ENCODE measurements at regions not wholly inside any gene's neighbourhood (a gene's known extent, or its start where the extent isn't known, plus 50 kb on each side); places are given as distances from the start of the nearest gene placed in this dataset.

DNA sequence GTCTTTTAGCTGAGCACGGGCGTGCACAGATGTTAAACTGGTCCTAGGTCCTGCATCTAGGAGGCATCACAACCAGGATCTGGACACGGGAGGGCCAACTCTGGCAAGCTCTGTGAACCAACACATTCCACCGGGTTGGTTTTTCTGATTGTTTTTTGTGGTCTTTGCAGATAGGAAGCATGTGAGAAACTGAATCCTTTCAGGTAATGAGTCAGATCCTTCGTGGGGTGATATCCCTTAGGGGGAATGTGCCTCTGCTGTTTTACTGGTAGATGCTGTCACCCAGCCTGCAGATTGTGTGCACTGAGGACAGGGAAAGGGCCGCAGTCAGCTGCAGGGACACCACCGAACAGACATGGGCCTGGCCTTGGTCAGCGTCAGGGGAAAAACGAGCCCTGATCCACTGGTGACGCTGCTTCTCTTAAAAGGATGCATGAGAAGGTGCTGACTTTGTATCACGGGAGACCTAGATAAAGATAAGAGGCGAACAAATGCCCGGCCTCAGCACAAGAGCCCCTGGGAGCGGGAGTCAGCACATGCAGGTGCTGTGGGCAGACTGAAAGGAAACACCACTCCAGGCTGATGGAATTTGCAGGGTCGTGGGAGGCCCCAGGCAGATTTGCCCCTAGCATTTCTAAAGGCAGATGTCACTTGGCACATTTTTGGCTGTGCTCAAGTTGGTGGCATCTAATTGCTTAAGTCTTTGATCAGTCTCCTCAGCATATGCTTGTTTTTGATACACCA lies 51.1 kb downstream of the DOP1B start:
- 0 out of 2 replicates have a peak, but pooled peaks cover 3% of the 10 kb centered on the region for H3K4me1 ChIP-seq (ENCODE audit: control insufficient read depth, insufficient read depth, low read length)
- no peaks in the 10 kb centered on the region for H3K9me3 ChIP-seq (ENCODE audit: control insufficient read depth, insufficient read depth, low read length)
- WGBS (ENCODE audit: insufficient coverage, insufficient read length) = no CpG with 5 or more reads among the region's 15 CpGs
- no peaks in the 10 kb centered on the region for H3K36me3 ChIP-seq (ENCODE audit: control insufficient read depth, insufficient read depth, low read length)
- H3K27ac ChIP-seq (ENCODE audit: low read length) = no peak overlapping the region
- no peak for DNase-seq (ENCODE audit: low read depth, low spot score)
- no peaks in the 10 kb centered on the region for H3K27me3 ChIP-seq (ENCODE audit: control insufficient read depth, insufficient read depth, low read length)
- no peak overlapping the region for H3K4me3 ChIP-seq (ENCODE audit: low read length)

DNA sequence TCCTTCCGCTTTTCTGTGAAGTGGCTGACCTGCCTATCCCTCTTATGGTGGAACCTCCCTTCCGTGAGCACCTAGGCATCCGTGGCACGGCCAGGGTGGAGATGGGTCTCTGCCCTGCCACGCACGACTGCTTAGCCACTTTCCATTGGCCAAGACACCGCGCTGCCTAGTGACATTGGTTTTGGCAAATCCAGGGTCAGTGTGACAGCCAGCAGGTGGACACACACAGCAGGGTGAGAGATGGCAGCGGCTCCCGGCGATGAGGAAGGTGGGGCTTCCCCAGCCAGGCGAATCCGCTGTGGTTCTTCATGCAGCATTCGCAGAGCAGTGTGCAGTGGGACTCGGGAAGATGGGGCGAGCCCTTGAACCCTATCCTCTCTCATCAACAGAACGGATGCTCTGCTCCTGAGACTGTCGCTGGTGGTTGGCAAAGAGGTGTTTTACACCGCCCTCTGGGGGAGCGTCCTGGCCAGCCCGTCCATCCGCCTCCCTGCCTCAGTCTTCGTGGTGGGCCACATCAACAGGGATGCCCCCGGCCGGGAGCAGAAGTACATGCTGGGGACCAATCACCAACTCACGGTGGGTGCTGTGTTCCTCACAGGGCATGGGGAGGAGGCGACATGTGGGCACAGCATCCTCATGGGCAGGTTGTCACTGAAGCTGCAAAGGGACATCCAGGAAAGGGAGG lies 51.8 kb downstream of the DOP1B start:
- Histone ChIP-seq H3K36me3 (ENCODE audit: control insufficient read depth, insufficient read depth, low read length) (no peaks in the 10 kb centered on the region), H3K27me3 (ENCODE audit: control insufficient read depth, insufficient read depth, low read length) (no peaks in the 10 kb centered on the region), H3K9me3 (ENCODE audit: control insufficient read depth, insufficient read depth, low read length) (no peaks in the 10 kb centered on the region), H3K4me3 (ENCODE audit: low read length) (no peak overlapping the region), H3K4me1 (ENCODE audit: control insufficient read depth, insufficient read depth, low read length) (0 out of 2 replicates have a peak, but pooled peaks cover 3% of the 10 kb centered on the region), H3K27ac (ENCODE audit: low read length) (no peak overlapping the region)
- no CpG with 5 or more reads among the region's 27 CpGs for WGBS (ENCODE audit: insufficient coverage, insufficient read length)
- DNase-seq (ENCODE audit: low read depth, low spot score) = no peak

- Histone ChIP-seq H3K36me3 (ENCODE audit: control insufficient read depth, insufficient read depth, low read length) (no peaks in the 10 kb centered on the region), H3K9me3 (ENCODE audit: control insufficient read depth, insufficient read depth, low read length) (no peaks in the 10 kb centered on the region), H3K27me3 (ENCODE audit: control insufficient read depth, insufficient read depth, low read length) (no peaks in the 10 kb centered on the region), H3K4me1 (ENCODE audit: control insufficient read depth, insufficient read depth, low read length) (0 out of 2 replicates have a peak, but pooled peaks cover 3% of the 10 kb centered on the region), H3K27ac (ENCODE audit: low read length) (no peak overlapping the region), H3K4me3 (ENCODE audit: low read length) (no peak overlapping the region)
- DNase-seq (ENCODE audit: low read depth, low spot score) = peak; percentile 64
- no CpG with 5 or more reads among the region's 11 CpGs for WGBS (ENCODE audit: insufficient coverage, insufficient read length)
Measured at GRCh38 chr21:36209626-36210171, 53.1 kb downstream of the DOP1B start.

GRCh38 chr21:36210779-36211659 lies 54.4 kb downstream of the DOP1B start:
- H3K4me3 ChIP-seq (ENCODE audit: low read length) = no peak overlapping the region
- no peak overlapping the region for H3K27ac ChIP-seq (ENCODE audit: low read length)
- DNase-seq (ENCODE audit: low read depth, low spot score) = no peak
- H3K4me1 ChIP-seq (ENCODE audit: control insufficient read depth, insufficient read depth, low read length) = 0 out of 2 replicates have a peak, but pooled peaks cover 3% of the 10 kb centered on the region
- no peaks in the 10 kb centered on the region for H3K9me3 ChIP-seq (ENCODE audit: control insufficient read depth, insufficient read depth, low read length)
- H3K36me3 ChIP-seq (ENCODE audit: control insufficient read depth, insufficient read depth, low read length) = no peaks in the 10 kb centered on the region
- WGBS (ENCODE audit: insufficient coverage, insufficient read length) = no CpG with 5 or more reads among the region's 21 CpGs
- H3K27me3 ChIP-seq (ENCODE audit: control insufficient read depth, insufficient read depth, low read length) = no peaks in the 10 kb centered on the region

DNA sequence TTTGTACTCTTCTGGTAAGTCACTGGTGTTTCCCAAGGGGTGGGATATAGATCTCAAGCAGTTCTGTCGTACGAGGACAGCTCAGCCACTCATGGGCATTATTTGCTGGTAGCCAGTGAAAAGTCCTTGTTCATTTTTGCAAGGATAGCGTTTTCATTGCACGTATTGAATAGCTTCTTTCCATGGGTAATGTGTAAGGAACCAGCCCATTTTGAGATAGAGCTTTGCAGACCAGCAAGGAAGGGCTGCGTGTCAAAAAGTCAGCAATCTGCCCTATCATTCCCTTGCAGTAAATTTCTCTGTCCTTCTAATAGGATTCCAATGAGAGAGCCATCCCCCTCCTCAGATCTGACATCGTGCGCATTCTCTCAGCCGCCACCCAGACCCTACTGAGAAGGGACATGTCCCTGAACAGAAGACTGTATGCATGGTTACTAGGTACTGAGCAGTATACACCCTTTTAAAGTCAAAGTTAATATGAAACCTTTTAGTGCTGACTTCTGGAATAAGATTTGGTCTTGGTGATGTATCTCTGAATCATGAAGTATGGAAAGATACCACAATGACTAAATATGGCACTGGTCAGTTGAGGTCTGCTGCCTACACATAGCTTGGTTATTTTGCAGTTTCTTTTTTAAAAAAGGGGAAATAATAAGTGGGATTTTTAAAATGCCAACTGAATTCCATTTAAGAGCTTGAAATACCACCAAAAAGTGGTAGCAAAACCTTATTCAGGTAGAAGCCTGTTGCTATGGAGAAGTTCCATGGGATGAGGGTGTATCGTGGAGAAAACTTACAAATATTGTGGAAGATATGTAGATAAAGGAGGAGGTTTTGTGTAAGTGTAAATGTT lies 55.3 kb downstream of the DOP1B start:
- no peak for DNase-seq (ENCODE audit: low read depth, low spot score)
- Histone ChIP-seq H3K4me3 (ENCODE audit: low read length) (no peak overlapping the region), H3K4me1 (ENCODE audit: control insufficient read depth, insufficient read depth, low read length) (0 out of 2 replicates have a peak, but pooled peaks cover 3% of the 10 kb centered on the region), H3K9me3 (ENCODE audit: control insufficient read depth, insufficient read depth, low read length) (no peaks in the 10 kb centered on the region), H3K27ac (ENCODE audit: low read length) (no peak overlapping the region), H3K36me3 (ENCODE audit: control insufficient read depth, insufficient read depth, low read length) (no peaks in the 10 kb centered on the region), H3K27me3 (ENCODE audit: control insufficient read depth, insufficient read depth, low read length) (no peaks in the 10 kb centered on the region)
- WGBS (ENCODE audit: insufficient coverage, insufficient read length) = 100% methylated on average over 1 of the region's 9 CpGs

- Histone ChIP-seq H3K27ac (ENCODE audit: low read length) (no peak overlapping the region), H3K4me3 (ENCODE audit: low read length) (no peak overlapping the region), H3K27me3 (ENCODE audit: control insufficient read depth, insufficient read depth, low read length) (no peaks in the 10 kb centered on the region), H3K36me3 (ENCODE audit: control insufficient read depth, insufficient read depth, low read length) (no peaks in the 10 kb centered on the region), H3K9me3 (ENCODE audit: control insufficient read depth, insufficient read depth, low read length) (no peaks in the 10 kb centered on the region), H3K4me1 (ENCODE audit: control insufficient read depth, insufficient read depth, low read length) (0 out of 2 replicates have a peak, but pooled peaks cover 3% of the 10 kb centered on the region)
- DNase-seq (ENCODE audit: low read depth, low spot score) = no peak
- WGBS (ENCODE audit: insufficient coverage, insufficient read length) = 100% methylated on average over 1 of the region's 5 CpGs
Measured at GRCh38 chr21:36212513-36212780, 55.8 kb downstream of the DOP1B start.

- Histone ChIP-seq H3K9me3 (ENCODE audit: control insufficient read depth, insufficient read depth, low read length) (no peaks in the 10 kb centered on the region), H3K27ac (ENCODE audit: low read length) (no peak overlapping the region), H3K27me3 (ENCODE audit: control insufficient read depth, insufficient read depth, low read length) (no peaks in the 10 kb centered on the region), H3K4me3 (ENCODE audit: low read length) (no peak overlapping the region), H3K4me1 (ENCODE audit: control insufficient read depth, insufficient read depth, low read length) (0 out of 2 replicates have a peak, but pooled peaks cover 3% of the 10 kb centered on the region), H3K36me3 (ENCODE audit: control insufficient read depth, insufficient read depth, low read length) (no peaks in the 10 kb centered on the region)
- no peak for DNase-seq (ENCODE audit: low read depth, low spot score)
- WGBS (ENCODE audit: insufficient coverage, insufficient read length) = no CpG with 5 or more reads among the region's 3 CpGs
Measured at GRCh38 chr21:36214561-36214960, 57.9 kb downstream of the DOP1B start.

DNA sequence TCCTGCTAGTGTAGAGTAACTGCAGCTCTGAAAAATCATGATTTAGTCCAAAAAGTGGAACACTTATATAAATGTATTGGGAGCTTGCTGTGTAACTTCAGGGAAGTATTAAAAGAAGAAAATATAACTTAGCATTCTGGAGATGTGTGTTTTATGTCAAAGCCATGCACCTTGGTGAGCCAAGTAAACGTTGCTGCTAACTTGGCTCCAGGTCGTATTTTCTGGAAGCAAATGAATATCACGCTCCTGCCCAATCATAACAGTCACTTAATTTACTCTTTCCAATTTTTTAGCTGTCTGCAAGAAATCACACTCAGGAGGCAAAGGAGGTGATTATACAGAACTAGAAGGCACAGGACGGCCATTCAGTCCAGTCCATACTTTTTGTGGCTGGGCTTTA lies 61.1 kb downstream of the DOP1B start:
- Histone ChIP-seq H3K9me3 (ENCODE audit: control insufficient read depth, insufficient read depth, low read length) (no peaks in the 10 kb centered on the region), H3K4me1 (ENCODE audit: control insufficient read depth, insufficient read depth, low read length) (no peaks in the 10 kb centered on the region), H3K27me3 (ENCODE audit: control insufficient read depth, insufficient read depth, low read length) (no peaks in the 10 kb centered on the region), H3K4me3 (ENCODE audit: low read length) (no peak overlapping the region), H3K27ac (ENCODE audit: low read length) (no peak overlapping the region), H3K36me3 (ENCODE audit: control insufficient read depth, insufficient read depth, low read length) (no peaks in the 10 kb centered on the region)
- no peak for DNase-seq (ENCODE audit: low read depth, low spot score)
- no CpG with 5 or more reads among the region's 4 CpGs for WGBS (ENCODE audit: insufficient coverage, insufficient read length)

- H3K27me3 ChIP-seq (ENCODE audit: control insufficient read depth, insufficient read depth, low read length) = no peaks in the 10 kb centered on the region
- no peak for DNase-seq (ENCODE audit: low read depth, low spot score)
- WGBS (ENCODE audit: insufficient coverage, insufficient read length) = no CpG with 5 or more reads among the region's 6 CpGs
- H3K4me3 ChIP-seq (ENCODE audit: low read length) = no peak overlapping the region
- H3K36me3 ChIP-seq (ENCODE audit: control insufficient read depth, insufficient read depth, low read length) = no peaks in the 10 kb centered on the region
- no peaks in the 10 kb centered on the region for H3K9me3 ChIP-seq (ENCODE audit: control insufficient read depth, insufficient read depth, low read length)
- H3K27ac ChIP-seq (ENCODE audit: low read length) = no peak overlapping the region
- no peaks in the 10 kb centered on the region for H3K4me1 ChIP-seq (ENCODE audit: control insufficient read depth, insufficient read depth, low read length)
Measured at GRCh38 chr21:36218691-36219090, 62.1 kb downstream of the DOP1B start.

Measured in iPS DF 6.9 (cell line).